ENCODE measurements at regions not wholly inside any gene's neighbourhood (a gene's known extent, or its start where the extent isn't known, plus 50 kb on each side); places are given as distances from the start of the nearest gene placed in this dataset.

DNA sequence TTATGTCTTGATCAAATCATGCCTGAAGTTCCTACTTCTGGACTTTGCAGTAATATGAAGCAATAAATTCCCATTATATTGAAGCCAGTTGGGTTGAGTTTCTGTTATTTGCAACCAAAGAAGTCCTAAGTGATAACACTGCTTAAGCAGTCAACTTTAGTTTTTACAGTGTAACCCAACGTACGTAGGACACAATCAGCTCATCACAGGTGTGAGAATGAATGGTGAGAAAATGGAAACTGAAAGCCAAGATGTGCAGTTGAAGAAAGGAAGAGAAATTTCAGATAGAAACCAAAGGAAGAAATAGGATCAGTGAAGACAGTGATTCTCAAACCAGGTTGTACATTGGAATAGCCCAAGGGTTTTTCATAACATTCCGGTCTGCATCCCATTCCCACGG, 211.4 kb upstream of the ZFP64 start:
- TF ChIP-seq POLR2A (IDR thresholded peaks at IDR 0.05): no peak
- no peak for TF ChIP-seq EP300 (IDR thresholded peaks at IDR 0.05)
- TF ChIP-seq, protein P1, sequence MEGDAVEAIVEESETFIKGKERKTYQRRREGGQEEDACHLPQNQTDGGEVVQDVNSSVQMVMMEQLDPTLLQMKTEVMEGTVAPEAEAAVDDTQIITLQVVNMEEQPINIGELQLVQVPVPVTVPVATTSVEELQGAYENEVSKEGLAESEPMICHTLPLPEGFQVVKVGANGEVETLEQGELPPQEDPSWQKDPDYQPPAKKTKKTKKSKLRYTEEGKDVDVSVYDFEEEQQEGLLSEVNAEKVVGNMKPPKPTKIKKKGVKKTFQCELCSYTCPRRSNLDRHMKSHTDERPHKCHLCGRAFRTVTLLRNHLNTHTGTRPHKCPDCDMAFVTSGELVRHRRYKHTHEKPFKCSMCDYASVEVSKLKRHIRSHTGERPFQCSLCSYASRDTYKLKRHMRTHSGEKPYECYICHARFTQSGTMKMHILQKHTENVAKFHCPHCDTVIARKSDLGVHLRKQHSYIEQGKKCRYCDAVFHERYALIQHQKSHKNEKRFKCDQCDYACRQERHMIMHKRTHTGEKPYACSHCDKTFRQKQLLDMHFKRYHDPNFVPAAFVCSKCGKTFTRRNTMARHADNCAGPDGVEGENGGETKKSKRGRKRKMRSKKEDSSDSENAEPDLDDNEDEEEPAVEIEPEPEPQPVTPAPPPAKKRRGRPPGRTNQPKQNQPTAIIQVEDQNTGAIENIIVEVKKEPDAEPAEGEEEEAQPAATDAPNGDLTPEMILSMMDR (IDR thresholded peaks at IDR 0.05): no peak
